ENCODE measurements at regions not wholly inside any gene's neighbourhood (a gene's known extent, or its start where the extent isn't known, plus 50 kb on each side); places are given as distances from the start of the nearest gene placed in this dataset.

- Histone ChIP-seq H3K4me3 (no peak overlapping the region), H3K4me1 (no peaks in the 10 kb centered on the region), H3K27ac (no peak overlapping the region), H3K9me3 (no peaks in the 10 kb centered on the region), H3K4me2 (no peak overlapping the region)
- FAIRE-seq (no peak), DNase-seq (ENCODE audit: low read depth in 1 of 2, low spot score in 1 of 2) (no peak), ATAC-seq (no peak)
- POLR2A ChIA-PET: no interaction called here
- TF ChIP-seq POLR2AphosphoS2 (conservative IDR thresholded peaks at IDR 0.05; ENCODE audit: low read length): no peak
- TF ChIP-seq NFE2L2 (conservative IDR thresholded peaks at IDR 0.05; ENCODE audit: low read length): no peak
- TF ChIP-seq EHF (CRISPR knock-in tag; IDR thresholded peaks at IDR 0.05): no peak
- TF ChIP-seq, protein P1, sequence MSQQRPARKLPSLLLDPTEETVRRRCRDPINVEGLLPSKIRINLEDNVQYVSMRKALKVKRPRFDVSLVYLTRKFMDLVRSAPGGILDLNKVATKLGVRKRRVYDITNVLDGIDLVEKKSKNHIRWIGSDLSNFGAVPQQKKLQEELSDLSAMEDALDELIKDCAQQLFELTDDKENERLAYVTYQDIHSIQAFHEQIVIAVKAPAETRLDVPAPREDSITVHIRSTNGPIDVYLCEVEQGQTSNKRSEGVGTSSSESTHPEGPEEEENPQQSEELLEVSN (IDR thresholded peaks at IDR 0.05; ENCODE audit: borderline replicate concordance, low read depth): no peak
- TF ChIP-seq, protein P2, sequence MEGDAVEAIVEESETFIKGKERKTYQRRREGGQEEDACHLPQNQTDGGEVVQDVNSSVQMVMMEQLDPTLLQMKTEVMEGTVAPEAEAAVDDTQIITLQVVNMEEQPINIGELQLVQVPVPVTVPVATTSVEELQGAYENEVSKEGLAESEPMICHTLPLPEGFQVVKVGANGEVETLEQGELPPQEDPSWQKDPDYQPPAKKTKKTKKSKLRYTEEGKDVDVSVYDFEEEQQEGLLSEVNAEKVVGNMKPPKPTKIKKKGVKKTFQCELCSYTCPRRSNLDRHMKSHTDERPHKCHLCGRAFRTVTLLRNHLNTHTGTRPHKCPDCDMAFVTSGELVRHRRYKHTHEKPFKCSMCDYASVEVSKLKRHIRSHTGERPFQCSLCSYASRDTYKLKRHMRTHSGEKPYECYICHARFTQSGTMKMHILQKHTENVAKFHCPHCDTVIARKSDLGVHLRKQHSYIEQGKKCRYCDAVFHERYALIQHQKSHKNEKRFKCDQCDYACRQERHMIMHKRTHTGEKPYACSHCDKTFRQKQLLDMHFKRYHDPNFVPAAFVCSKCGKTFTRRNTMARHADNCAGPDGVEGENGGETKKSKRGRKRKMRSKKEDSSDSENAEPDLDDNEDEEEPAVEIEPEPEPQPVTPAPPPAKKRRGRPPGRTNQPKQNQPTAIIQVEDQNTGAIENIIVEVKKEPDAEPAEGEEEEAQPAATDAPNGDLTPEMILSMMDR (IDR thresholded peaks at IDR 0.05): no peak
- TF ChIP-seq TFCP2L1 (CRISPR knock-in tag; IDR thresholded peaks at IDR 0.05): no peak
- no peak for TF ChIP-seq ZFP36 (IDR thresholded peaks at IDR 0.05; ENCODE audit: borderline replicate concordance, partially characterized antibody)
- no peak for TF ChIP-seq JUNB (IDR thresholded peaks at IDR 0.05)
- TF ChIP-seq FOSB (CRISPR knock-in tag; IDR thresholded peaks at IDR 0.05): no peak
- TF ChIP-seq HOXA7 (CRISPR knock-in tag; IDR thresholded peaks at IDR 0.05): no peak
- no peak for TF ChIP-seq ESRRA (IDR thresholded peaks at IDR 0.05; ENCODE audit: borderline replicate concordance, low read length)
- no peak for TF ChIP-seq RARB (CRISPR knock-in tag; IDR thresholded peaks at IDR 0.05)
- no peak for TF ChIP-seq BHLHE40 (IDR thresholded peaks at IDR 0.05; ENCODE audit: low read depth, low read length)
- no peak for TF ChIP-seq EP300 (IDR thresholded peaks at IDR 0.05)
- no peak for TF ChIP-seq MAX (IDR thresholded peaks at IDR 0.05)
- no peak for TF ChIP-seq TP53 (CRISPR knock-in tag; IDR thresholded peaks at IDR 0.05)
- TF ChIP-seq ZC3H11A (IDR thresholded peaks at IDR 0.05): no peak
- no peak for TF ChIP-seq HDAC2 (IDR thresholded peaks at IDR 0.05)
- TF ChIP-seq, protein P3, sequence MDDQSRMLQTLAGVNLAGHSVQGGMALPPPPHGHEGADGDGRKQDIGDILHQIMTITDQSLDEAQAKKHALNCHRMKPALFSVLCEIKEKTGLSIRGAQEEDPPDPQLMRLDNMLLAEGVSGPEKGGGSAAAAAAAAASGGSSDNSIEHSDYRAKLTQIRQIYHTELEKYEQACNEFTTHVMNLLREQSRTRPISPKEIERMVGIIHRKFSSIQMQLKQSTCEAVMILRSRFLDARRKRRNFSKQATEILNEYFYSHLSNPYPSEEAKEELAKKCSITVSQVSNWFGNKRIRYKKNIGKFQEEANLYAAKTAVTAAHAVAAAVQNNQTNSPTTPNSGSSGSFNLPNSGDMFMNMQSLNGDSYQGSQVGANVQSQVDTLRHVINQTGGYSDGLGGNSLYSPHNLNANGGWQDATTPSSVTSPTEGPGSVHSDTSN (IDR thresholded peaks at IDR 0.05): no peak
- CTCF ChIA-PET: no interaction called here
- 43% methylated on average over 10 of the region's 10 CpGs for WGBS (ENCODE audit: missing lambda C conversion rate)
These were observed 513.4 kb upstream of the GRM3 start for GRCh38 chr7:86130268-86130667.

DNA sequence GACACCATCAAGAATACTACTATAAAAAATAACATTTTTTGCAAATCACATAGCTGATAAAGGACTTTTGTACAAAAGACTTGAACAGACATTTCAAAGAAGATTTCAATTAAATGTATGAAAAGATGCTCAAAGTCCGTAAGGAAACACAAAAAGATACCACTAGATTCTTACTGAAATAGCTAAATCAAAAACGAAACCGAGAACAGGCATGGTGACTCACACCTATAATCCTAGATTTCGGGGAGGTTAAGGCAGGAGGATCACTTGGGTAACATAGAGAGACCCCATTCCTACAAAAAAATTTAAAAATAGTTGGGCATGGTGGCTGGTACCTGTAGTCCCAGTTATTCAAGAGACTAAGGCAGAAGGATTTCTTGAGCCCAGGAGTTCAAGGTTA is 520.2 kb upstream of the GRM3 start:
- CTCF ChIA-PET: no interaction called here
- TF ChIP-seq HDAC2 (IDR thresholded peaks at IDR 0.05): no peak
- no peak for TF ChIP-seq MAFK (IDR thresholded peaks at IDR 0.05; ENCODE audit: partially characterized antibody)
- TF ChIP-seq, protein P4, sequence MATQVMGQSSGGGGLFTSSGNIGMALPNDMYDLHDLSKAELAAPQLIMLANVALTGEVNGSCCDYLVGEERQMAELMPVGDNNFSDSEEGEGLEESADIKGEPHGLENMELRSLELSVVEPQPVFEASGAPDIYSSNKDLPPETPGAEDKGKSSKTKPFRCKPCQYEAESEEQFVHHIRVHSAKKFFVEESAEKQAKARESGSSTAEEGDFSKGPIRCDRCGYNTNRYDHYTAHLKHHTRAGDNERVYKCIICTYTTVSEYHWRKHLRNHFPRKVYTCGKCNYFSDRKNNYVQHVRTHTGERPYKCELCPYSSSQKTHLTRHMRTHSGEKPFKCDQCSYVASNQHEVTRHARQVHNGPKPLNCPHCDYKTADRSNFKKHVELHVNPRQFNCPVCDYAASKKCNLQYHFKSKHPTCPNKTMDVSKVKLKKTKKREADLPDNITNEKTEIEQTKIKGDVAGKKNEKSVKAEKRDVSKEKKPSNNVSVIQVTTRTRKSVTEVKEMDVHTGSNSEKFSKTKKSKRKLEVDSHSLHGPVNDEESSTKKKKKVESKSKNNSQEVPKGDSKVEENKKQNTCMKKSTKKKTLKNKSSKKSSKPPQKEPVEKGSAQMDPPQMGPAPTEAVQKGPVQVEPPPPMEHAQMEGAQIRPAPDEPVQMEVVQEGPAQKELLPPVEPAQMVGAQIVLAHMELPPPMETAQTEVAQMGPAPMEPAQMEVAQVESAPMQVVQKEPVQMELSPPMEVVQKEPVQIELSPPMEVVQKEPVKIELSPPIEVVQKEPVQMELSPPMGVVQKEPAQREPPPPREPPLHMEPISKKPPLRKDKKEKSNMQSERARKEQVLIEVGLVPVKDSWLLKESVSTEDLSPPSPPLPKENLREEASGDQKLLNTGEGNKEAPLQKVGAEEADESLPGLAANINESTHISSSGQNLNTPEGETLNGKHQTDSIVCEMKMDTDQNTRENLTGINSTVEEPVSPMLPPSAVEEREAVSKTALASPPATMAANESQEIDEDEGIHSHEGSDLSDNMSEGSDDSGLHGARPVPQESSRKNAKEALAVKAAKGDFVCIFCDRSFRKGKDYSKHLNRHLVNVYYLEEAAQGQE (IDR thresholded peaks at IDR 0.05): no peak
- TF ChIP-seq, protein P2 (IDR thresholded peaks at IDR 0.05): no peak
- no peak for TF ChIP-seq NPAS2 (CRISPR knock-in tag; IDR thresholded peaks at IDR 0.05; ENCODE audit: borderline replicate concordance)
- TF ChIP-seq EHF (CRISPR knock-in tag; IDR thresholded peaks at IDR 0.05): no peak
- no peak for TF ChIP-seq CBX8 (IDR thresholded peaks at IDR 0.05)
- TF ChIP-seq MAZ (IDR thresholded peaks at IDR 0.05; ENCODE audit: borderline replicate concordance, low read depth, low read length): no peak
- TF ChIP-seq POLR2A (IDR thresholded peaks at IDR 0.05; ENCODE audit: low read length): no peak
- TF ChIP-seq PHF8 (IDR thresholded peaks at IDR 0.05; ENCODE audit: borderline replicate concordance, low read depth): no peak
- TF ChIP-seq HES2 (IDR thresholded peaks at IDR 0.05): no peak
- TF ChIP-seq, protein P1 (IDR thresholded peaks at IDR 0.05; ENCODE audit: borderline replicate concordance, low read depth): no peak

More for the DNA sequence above, 520.2 kb upstream of the GRM3 start:
- Histone ChIP-seq H3K4me2 (no peak overlapping the region), H3K4me1 (no peaks in the 10 kb centered on the region), H3K9me3 (no peaks in the 10 kb centered on the region), H3K27ac (no peak overlapping the region), H3K4me3 (no peak overlapping the region)
- WGBS (ENCODE audit: missing lambda C conversion rate): 3% methylated on average over 4 of the region's 4 CpGs
- no peak for DNase-seq (ENCODE audit: low read depth in 1 of 2, low spot score in 1 of 2)
- FAIRE-seq: no peak
- POLR2A ChIA-PET: no interaction called here
- ATAC-seq: no peak

Data from A549 (cell line).